Posterior cingulate gyrus (tissue), 11 donors: ENCODE measurements at regions not wholly inside any gene's neighbourhood (a gene's known extent, or its start where the extent isn't known, plus 50 kb on each side); places are given as distances from the start of the nearest gene placed in this dataset.
"Not testable (repeated sequence)": the region's sequence is repeated elsewhere in the genome, so short reads cannot be mapped to it uniquely, and the experiment has no call there.

Experiments used
- DNase-seq, 10 donors: peaks; one replicate each; pipeline versions ENCODE4 v3.0.0 to v3.0.0-alpha.2; 2020 to 2021; ENCODE audit warnings: mixed read lengths in 3 of 10
- intact Hi-C: fragments of 100-400 bp; cut with DNase I; formaldehyde crosslinking; loops from one replicate; pipeline ENCODE4 v1.15.1; 2023

DNA sequence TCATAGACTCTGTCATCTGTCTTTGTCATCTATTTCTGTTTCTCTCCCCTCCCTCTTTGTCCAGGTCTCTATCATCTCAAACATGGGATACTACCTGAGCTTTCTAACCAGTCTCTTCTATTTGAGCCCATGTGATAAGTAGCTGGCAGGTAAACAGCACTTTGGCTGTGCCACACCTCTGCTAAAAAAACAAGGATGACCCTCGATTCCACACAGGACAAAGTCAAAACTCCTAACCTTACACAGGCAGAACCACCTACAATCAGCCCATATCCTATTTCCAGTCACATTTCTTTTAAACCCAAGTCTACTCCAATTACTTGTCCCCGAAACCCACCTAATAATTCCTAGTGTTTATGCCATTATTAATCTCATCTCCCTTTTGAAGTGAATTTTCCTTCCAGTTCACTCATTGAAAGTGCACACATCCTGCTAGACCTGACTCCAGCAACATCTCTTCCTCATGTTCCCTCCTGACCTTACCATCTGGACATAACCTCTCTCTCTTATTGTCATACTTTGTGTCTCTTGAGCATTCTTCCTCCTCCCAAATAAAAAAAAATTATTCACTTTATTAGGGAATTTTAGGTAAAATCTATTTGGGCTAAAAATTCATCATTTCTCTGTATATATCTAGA, 256.1 kb upstream of the ONECUT1 start:
- intact Hi-C loops: no loop called here
- no peak for DNase-seq

DNA sequence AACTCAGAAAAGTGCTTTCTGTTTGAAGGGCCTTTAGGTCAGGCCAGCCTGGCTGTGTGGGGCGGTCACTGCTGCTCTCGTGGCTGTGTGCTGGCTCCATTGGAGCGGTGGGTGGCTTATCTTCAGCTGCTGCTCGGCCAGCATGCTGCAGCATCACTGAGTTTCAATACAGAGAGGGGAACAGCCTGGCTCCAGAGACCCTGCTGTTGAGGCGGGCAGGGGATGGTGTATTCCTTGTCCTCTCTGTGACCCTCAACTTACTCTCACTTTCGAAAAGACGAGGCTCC, 248.5 kb upstream of the ONECUT1 start:
- DNase-seq: peak in 1 of 10 donors; percentile 44
- intact Hi-C loops: no loop called here

DNA sequence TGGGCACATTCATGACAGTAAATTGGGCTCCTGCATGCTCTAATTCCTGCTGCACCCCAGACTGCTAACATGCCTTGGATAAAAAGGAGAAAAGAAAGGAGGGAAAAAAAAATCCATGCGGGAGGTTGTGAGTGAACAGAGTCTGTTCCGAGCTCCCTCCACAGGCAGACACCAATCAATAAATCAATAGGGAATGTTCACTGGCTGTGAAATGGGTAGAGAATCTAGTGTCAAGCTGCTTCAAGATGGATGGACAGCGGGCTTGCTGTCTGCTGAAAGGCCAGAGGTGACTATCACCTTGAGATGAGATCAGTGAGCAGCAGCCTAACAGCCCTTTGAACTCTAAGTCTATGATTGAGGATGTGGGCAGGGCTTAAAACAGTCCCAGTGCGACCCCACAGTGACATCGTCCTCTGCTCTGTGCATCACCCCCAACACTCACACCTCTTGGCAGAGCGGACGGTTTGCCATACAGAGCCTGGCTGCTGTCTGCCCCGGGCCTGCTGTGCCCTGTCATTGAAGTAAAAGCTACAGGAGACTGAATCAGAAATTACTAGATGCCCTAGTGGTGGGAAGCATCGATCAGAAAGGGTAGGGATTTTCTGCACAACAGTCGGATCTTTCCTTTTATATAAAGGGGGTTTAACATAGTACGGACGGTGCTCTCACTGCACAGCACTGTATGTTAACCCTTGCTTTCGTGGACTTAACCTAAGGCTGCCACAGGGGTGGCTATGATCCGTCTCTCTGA, 247.9 kb upstream of the ONECUT1 start:
- intact Hi-C loops: no loop called here
- no peak for DNase-seq

- intact Hi-C loops: no loop called here
- DNase-seq: no peak
Observed at GRCh38 chr15:53036641-53037040, 246.5 kb upstream of the ONECUT1 start.

DNA sequence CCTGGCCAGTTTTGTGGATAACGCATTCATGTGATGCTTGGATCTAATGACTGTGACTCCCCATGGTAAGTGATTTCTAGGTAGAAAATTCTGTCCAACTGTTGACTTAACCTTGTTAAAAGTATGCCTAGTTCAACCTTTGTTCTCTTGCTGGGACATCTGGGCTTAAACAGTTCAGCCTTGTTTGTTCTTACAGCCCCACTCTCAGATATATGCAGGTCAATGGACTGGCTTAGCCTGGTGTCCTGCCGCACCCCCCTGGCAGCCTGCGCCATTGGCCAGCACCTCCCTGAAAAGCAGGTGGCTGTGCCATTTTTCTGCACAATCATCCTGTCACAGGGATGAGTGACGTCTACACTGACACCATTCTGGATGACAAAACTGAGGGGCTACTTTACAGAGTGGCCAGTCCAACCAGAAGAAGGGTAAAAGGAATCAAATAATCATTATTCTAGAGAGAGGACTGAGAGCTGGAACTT, 244.7 kb upstream of the ONECUT1 start:
- no peak for DNase-seq
- intact Hi-C loops: no loop called here

GRCh38 chr15:53033709-53034108, 243.6 kb upstream of the ONECUT1 start:
- no peak for DNase-seq

GRCh38 chr15:53031469-53031868, 241.3 kb upstream of the ONECUT1 start:
- intact Hi-C loops: no loop called here
- DNase-seq: no peak

More at GRCh38 chr15:53033709-53034108, 243.6 kb upstream of the ONECUT1 start:
- intact Hi-C loops: no loop called here

DNA sequence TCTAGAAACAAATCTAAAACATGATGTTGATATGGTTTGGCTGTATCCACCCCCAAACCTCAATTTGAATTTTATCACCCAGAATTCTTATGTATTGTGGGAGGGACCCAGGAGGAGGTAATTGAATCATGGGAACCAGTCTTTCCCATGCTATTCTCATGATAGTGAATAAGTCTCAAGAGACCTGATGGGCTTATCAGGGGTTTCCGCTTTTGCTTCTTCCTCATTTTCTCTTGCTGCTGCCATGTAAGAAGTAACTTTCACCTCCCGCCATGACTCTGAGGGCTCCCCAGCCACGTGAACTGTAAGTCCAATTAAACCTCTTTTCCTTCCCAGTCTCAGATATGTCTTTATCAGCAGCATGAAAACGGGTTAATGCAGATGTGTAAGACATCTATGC, 232.7 kb upstream of the ONECUT1 start:
- intact Hi-C loops: no loop called here
- DNase-seq: no peak

DNA sequence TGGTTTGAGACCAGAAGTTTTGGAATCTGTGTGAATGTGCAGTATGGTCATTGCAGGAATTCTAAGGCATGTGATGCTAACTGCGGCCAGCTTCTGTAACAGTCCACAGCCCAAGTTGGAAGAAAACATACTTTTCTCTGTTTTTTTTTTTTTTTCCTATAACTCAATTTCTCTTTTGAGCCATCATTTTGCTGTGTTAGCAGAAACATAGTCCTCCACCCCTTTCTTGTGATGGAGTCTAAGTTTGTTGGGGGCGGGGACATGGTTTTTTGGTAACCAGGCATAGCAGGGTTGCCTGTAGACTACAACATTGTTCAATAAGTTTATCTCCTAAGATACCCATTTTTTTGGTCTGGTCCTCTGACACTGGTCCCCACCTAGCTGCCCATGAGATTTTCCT, 223.2 kb upstream of the ONECUT1 start:
- no peak for DNase-seq
- intact Hi-C loops: no loop called here

DNA sequence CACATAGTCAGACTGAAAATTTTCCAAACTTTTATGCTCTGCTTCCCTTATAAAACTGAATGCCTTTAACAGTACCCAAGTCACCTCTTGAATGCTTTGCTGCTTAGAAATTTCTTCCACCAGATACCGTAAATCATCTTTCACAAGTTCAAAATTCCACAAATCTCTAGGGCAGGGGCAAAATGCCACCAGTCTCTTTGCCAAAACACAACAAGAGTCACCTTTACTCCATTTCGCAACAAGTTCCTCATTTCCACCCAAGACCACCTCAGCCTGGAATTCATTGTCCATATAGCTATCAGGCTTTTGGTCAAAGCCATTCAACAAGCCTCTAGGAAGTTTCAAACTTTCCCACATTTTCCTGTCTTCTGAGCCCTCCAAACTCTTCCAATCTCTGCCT, 221.6 kb upstream of the ONECUT1 start:
- DNase-seq, intact Hi-C loops: not testable (repeated sequence)

DNA sequence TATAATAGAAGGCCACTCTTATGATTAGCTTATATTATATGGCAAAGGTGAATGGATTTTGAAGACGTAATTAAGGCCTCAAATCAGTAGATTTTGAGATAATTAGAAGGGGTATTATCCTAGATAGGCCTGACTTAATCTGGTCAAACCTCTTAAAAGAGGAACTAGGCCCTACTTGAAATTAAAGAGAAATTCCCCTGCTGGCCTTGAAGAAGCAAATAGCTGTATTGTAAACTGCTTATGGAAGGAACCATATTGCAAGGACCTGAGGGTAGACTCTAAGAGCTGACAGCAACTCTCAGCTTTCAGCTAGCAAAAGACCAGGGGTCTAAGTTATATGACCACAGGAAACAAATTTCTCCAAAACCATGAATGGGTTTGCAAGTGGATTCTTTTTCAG, 219.0 kb upstream of the ONECUT1 start:
- intact Hi-C loops: no loop called here
- DNase-seq: no peak

- intact Hi-C loops: no loop called here
- no peak for DNase-seq
Observed at GRCh38 chr15:53000409-53000808, 210.3 kb upstream of the ONECUT1 start.

GRCh38 chr15:52997123-52997522, 207.0 kb upstream of the ONECUT1 start:
- intact Hi-C loops: no loop called here
- no peak for DNase-seq

GRCh38 chr15:52994290-52994689, 204.2 kb upstream of the ONECUT1 start:
- intact Hi-C loops: no loop called here
- no peak for DNase-seq

DNA sequence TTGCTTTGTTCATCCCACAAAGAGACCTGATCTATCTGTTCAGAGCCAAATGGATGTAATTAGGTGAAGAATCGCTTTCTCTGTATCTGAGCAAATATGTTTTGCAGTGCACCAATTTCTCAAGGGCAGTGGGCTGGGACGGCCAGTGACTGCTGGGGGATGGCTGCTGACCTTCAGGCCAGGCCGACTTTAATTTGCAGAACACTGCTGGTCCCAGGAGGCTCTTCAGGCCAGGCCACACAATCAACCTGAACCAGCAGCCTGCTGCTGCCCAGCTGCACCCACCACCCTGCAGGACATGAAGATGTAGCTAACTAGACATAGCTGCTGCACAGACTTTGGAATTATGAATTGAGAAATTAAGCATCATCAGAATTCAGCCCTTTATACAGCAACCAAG, 194.4 kb upstream of the ONECUT1 start:
- intact Hi-C loops: no loop called here
- DNase-seq: no peak

DNA sequence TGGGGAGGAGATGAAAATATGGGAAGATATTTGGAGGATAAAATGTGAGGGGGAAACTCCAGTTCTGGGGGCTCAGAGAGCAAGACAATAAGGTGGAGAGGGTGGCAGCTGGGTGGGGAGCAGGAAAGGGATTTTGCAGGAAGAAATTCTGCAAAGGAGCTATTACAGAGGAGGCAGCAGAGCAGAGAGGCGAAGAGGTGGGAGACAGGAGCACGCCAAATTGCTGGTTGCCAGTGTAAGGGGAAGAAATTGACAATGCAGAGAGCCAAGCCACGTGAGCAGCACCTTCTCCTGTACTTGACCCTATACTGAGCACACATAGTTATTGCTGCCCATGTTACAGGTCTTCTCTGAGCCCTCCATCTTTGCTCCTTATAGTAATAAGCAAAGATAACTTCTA, 190.3 kb upstream of the ONECUT1 start:
- intact Hi-C loops: no loop called here
- DNase-seq: no peak

GRCh38 chr15:52976516-52977075, 186.5 kb upstream of the ONECUT1 start:
- intact Hi-C loops: no loop called here
- no peak for DNase-seq

- DNase-seq: no peak
Observed at GRCh38 chr15:52975941-52976449, 185.9 kb upstream of the ONECUT1 start.

GRCh38 chr15:52963865-52964264, 173.7 kb upstream of the ONECUT1 start:
- DNase-seq: no peak
- intact Hi-C loops: no loop called here

More at GRCh38 chr15:52975941-52976449, 185.9 kb upstream of the ONECUT1 start:
- intact Hi-C loops: no loop called here

- intact Hi-C loops: no loop called here
- DNase-seq: no peak
Observed at GRCh38 chr15:52960283-52960682, 170.1 kb upstream of the ONECUT1 start.

- no peak for DNase-seq
- intact Hi-C loops: no loop called here
Observed at GRCh38 chr15:52943746-52944145, 153.6 kb upstream of the ONECUT1 start.

- intact Hi-C loops: no loop called here
- DNase-seq: no peak
Observed at GRCh38 chr15:52936489-52936888, 146.4 kb upstream of the ONECUT1 start.
